KBM-7 (cell line): ENCODE measurements at regions not wholly inside any gene's neighbourhood (a gene's known extent, or its start where the extent isn't known, plus 50 kb on each side); places are given as distances from the start of the nearest gene placed in this dataset.
"Not testable (repeated sequence)": the region's sequence is repeated elsewhere in the genome, so short reads cannot be mapped to it uniquely, and the experiment has no call there.

Source experiments
- DNase-seq: peaks from one replicate; pipeline ENCODE4 v3.0.0-alpha.2; 2015
- in situ Hi-C: fragments of 300-500 bp; cut with MboI; formaldehyde crosslinking; loops from 2 replicates; pipeline ENCODE4 v1.14.3; 2020; ENCODE audit warnings: low sequenced_read_pairs, low pct_unique_long_range_greater_than_20kb, mixed read lengths

DNA sequence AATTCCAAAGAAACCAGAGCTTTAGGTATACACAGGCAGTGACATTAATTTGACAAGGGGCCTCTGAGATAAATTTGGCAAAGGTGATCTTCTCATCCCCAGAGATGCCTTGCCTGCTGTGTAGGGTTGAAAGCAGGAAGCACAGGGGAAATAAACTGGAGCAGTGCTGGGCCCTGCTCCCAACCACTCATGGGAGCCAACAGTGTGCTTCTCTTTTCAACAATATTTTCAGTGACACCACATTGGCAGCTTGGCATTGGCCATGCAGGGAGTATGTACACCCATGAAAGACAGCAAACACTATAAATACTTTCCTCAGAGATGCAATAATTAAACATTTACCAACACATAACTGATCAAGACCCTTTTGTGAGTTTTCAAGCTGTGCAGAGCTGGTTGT is 90.7 kb upstream of the F13A1 start:
- DNase-seq: no peak
- in situ Hi-C loops: no loop called here

DNA sequence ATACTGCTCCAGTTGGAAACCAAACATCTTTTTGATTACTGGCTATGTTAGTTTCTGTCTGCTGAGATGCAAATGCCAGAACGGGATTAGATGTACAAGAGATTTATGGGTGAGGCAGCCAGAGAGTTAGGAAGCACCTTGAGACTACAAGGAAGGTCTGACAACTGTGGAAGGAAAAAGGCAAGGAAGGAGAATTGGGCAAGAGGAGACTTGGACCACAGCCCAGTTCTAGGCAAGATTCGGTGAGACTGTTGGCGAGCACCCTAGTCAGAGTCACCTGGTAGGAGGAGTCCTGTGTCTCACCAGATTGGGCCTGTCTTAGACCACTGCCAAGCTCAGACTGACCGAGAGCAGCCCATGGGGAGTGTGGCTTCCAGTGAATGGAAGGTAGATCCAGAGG is 91.8 kb upstream of the F13A1 start:
- DNase-seq: no peak
- in situ Hi-C loops: no loop called here

DNA sequence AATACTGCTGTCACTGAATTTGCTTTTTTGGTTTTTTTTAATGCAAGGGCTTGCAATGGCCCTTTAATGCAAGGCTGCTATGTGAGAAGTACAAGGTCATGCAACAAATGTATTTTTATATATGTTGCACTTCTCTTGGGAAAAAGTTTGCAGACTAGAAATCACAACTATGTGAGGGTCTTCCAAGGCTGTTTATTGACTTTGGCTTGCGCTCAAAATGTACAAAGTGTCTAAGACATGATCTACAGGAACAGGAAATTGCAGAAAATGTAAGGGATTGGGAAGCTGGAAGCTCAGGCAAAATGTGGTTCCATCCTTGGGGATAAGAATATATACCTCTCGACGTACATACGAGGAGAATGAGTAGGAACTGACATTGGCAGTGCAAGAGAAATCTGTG is 92.2 kb upstream of the F13A1 start:
- in situ Hi-C loops: no loop called here

DNA sequence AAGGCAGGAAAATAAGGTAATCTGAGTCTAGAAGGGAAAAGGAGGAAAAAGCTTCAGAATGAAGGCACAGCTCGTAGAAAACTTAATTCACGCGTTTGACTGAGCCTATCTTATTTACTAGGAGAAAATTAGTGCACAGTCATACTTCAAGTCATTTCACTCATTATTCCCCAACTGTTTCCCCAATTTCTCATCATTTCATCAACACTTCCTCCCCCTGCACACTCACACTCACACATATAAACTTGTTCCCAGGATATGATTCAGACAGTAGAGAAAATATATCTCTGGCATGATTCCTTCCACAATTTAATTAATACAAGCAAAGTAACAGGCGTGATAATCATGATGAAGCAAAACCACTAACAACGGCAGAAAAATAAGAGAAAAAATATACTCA is 94.5 kb upstream of the F13A1 start:
- in situ Hi-C loops: no loop called here
- DNase-seq: no peak

More for the DNA sequence above, 92.2 kb upstream of the F13A1 start:
- no peak for DNase-seq

DNA sequence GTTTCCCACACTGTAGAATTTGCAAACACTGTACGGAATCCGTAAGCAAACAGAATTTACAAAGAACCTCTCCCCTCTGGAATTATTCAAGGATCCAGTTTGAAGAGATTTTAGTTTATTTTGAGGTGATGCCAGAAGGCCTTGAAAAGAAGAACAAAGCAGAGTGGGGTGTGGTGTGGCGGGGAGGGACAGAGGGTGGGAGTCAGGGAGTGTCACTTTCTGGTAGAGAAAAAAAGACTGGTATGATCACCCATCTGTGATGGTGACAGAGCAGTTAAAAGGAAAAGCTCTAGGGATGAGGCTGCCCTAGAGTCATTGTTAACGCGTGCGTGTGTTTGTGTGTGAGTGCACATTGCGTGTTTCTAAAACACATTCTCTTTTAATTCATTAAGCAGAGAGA is 97.0 kb upstream of the F13A1 start:
- DNase-seq: no peak
- in situ Hi-C loops: no loop called here

DNA sequence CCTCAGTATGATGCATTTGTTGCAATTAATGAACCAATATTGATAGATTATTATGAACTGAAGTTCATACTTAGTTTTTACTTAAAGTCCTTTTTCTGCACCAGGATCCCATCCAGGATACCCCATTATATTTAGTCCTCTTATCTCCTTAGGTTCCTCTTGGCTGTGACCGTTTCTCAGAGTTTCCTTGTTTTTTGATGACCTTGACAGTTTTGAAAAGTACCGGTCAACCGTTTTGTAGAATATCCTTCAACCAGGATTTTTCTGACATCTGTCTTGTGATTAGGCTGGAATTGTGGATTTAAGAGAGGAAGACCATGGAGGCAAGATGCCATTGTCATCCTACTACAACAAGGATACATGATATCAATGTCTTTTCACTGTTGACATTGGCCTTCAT is 98.0 kb upstream of the F13A1 start:
- in situ Hi-C loops: no loop called here
- no peak for DNase-seq

DNA sequence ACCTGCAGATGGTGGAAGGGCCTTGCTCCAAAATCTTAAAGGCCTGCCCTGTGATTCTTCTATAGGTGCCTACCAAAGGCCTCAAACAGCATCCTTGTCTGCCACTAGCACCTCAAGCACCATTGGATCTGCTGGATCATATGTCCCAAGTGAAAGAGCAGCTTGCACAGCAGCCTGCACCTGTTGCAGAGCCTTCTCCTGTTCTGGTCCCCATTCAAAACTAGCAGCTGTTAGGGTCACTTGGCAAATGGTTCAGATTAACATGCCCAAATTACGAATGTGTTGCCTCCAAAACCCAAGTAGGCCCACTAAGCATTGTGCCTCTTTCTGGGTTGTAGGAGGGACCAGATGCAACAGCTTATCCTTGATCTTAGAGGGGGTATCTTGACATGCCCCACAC is 99.6 kb upstream of the F13A1 start:
- DNase-seq: no peak
- in situ Hi-C loops: no loop called here

DNA sequence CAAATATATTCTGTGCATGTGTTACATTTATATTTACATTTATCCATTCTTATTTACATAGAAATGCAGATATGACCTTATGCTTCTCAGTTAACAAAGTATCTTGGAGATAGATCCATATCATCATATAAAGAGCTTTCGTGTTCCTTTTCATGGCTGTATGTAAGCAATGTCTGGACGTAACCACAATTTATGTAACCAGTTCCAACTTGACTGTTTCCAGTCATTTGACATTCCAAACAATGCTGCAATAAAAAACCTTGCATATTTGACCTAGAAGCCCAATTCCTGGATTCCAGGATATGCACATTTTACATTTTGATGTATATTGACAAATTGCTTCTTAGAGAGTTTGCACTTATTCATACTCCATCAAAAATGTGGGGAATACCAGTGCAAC is 113.7 kb upstream of the F13A1 start:
- DNase-seq: no peak
- in situ Hi-C loops: no loop called here

DNA sequence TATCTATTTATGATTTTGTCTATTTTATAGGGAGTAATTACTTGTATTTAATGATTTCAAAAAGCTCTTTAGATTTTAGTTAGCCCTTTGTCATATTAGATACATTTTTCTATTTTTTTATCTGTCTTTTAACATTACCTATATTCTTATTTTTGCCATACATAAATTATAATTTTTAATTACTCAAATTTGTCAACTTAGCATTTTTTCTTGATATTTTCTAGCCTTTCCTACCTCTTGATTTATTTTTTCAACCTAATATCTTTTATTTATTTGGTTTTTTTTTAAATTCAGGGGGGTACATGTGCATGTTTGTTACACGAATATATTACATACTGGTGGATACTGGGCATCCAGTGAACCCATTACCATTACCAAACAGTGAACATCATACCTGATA is 114.3 kb upstream of the F13A1 start:
- DNase-seq: no peak
- in situ Hi-C loops: no loop called here

DNA sequence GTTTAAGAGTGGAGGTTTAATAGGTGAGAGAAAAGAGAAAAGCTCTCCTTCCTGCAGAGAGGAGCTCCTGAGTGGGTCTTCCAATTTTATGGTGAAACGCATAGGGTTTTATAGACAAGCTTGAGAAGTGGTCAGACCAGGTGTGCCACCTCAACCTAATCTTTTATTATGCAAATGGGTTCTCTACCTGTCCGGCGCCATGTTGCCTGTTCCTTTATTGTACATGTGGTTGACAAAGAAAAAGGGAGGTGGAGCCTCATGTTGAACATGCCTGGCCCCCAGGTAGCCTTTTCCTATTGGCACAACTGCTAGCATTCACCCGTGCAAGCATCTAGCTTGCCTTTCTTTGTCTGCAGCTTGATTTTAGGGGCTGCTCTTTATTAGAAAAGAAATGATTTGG is 115.9 kb upstream of the F13A1 start:
- DNase-seq: no peak
- in situ Hi-C loops: no loop called here

DNA sequence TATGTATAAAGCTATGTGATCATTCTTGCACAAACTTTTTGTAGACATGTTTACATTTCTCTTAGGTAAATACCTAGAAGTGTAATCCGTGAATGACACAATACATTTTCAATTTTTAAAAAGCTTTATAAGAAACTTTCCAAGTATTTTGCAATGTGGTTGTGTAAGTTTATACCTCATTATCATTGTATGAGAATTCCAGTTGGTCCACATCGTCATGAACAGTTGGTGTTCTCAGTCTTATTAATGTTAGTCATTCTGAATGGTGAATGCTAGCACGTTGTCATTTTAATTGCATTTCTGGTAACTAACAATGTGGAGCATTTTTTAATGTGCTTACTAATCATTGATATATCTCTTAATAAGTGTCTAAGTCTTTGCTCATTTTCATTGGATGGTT is 116.5 kb upstream of the F13A1 start:
- in situ Hi-C loops: no loop called here

DNA sequence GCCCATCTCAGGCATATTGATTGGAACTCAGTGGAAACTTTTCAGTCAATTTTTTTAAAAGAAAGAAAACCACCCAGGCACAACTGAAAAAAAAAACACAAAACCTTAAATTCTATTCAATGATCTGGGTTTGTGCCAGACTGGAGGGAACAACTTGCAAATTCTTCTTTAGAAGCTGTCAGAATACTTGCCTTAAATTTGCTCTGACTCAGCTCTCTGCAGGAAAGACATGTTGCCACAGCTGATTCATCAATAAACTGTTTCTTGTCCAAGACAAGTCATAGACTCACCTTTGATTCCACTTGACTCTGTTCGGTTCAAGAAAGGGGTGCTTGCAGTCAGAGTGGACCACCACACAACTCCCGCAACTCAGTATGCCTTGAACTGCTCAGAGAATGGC is 117.8 kb upstream of the F13A1 start:
- DNase-seq: no peak
- in situ Hi-C loops: no loop called here

More for the DNA sequence above, 116.5 kb upstream of the F13A1 start:
- no peak for DNase-seq

DNA sequence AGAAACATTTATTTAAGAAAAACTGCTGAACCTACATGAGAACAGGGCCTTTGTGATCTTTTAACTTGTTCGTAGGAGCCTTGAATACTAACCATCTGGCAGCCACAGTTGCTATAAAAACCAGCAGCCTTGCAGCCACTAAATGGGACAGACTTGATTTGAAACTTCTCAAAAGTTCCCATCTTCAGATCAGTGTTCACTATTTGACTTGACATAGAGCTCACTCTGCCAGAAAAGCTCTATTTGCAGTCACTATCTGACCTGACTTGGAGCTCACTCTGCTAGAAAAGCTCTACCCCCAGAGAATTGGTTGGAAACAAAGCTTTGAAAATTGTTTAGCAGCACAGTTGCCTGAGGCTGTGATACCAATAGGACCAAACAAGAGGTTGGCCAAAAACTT is 119.3 kb upstream of the F13A1 start:
- no peak for DNase-seq
- in situ Hi-C loops: no loop called here

DNA sequence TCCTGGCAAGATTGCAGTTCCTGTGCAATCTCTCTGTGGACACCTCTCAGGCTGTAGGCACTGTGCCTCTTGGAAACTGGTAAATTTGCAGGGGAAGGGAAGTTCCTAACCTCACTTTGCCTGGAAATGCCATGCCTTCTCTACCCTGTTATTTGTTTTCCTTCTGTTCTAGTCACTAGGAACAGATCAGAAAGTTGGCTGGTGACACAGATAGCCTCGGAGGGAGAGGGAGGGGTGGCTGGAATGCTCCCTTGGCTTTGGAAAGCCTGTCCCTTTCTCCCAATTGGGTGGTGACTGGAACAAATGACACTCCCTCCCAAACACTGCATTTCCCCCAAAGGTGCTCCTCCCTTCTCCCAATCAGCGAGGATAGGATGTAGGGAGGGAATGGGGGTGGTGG is 131.5 kb upstream of the F13A1 start:
- DNase-seq: no peak
- in situ Hi-C loops: no loop called here

DNA sequence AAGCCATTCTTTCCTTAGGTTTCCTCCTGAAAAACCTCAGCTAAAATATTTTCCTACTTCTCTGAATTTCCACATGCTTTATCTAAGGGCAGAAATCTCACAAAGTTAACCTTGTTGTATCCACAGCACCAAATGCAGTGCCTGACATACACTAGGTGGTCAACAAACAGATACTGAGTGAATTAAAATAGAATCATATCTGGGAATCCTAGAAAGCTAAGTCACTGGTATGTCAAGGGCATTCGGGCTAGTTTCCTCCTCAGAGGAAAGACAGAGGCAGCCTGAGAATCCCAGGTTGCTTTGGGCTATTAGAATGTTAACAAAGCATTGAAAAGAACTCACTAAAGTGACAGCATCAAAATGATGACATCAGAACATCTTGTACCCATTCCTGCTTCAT is 132.7 kb upstream of the F13A1 start:
- no peak for DNase-seq
- in situ Hi-C loops: no loop called here

DNA sequence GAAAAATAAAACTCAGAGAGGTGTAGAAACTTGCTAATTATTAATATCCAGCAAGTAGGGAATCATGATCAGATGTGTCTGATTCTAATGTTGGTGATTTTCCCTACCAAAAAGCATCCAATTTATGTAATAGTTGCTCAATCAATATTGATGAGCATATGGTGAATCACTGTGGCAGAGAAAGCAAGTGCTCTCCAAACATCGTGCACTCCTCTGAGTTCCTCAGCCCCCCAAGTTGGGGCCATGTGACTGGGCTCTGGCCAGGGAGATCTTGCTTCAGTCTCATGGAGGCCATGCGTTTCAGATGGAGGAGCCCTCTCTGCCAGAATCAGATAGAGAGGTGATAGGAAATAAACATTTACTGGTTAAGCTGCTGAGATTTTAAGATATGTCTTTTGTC is 133.2 kb upstream of the LY86 start:
- in situ Hi-C loops: no loop called here
- no peak for DNase-seq

DNA sequence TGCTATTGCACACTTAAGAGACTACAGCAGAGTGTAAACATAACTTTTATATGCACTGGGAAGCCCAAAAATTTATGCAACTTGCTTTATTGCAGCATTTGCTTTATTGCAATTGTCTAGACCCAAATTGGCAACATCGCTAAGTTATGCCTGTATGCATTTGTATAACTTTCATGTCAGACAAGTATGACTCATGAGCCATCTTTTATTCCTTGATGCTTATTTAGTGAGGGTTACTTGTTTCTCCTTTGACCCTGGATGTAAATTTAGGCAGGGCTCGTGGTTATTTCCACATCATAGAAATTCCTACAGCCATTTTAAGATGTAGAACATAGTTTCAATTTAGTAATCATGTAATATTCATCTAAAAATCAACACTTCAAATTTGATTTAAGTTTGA is 130.3 kb upstream of the LY86 start:
- DNase-seq: no peak
- in situ Hi-C loops: no loop called here

DNA sequence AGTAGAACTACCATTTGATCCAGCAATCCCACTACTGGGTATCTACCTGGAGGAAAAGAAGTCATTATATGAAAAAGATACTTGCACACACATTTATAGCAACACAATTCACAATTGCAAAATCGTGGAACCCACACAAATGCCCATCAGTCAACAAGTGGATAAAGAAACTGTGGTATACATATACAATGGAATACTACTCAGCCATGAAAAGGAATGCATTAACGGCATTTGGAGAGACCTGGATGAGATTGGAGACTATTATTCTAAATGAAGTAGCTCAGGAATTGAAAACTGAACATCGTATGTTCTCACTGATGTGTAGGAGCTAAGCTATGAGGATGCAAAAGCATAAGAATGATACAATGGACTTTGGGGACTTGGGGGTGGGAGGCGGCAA is 128.6 kb upstream of the LY86 start:
- in situ Hi-C loops: not testable (repeated sequence)

DNA sequence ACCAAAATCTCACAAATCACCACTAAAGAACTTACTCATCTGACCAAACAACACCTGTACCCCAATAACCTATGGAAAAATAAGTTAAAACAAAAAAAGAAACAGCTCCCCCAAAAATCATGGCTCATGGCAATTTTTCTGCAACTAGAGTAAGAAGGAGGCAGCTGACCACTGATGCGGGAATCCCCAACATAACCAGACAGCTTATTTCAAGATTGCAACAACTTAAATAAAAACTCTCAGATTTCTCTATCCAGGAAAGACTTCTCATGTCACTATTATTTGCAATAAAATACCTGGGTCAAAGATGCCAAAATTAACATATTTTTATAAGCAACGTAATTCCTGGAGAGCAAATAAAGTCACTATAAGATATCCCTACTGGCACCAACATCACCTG is 128.1 kb upstream of the LY86 start:
- in situ Hi-C loops: no loop called here
- no peak for DNase-seq

More for the DNA sequence above, 128.6 kb upstream of the LY86 start:
- DNase-seq: not testable (repeated sequence)

DNA sequence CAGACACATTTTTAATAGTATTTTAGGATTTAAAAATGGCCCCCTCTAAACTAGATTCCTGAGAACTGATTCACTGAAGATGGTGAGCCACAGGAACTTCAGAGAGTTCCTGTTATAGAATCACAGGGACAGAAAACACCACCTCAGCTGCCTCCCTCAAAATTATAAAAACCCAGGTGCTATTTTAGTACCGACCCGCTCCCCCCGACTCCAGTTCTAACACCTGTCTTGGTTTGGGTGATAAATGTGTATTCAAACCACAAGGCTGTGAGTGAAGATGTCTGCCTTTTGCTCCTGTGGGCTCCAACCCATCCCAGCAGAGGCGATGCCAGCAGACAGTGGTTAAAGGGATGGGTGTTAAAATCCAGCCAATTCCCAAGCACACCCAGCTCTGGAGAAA is 127.4 kb upstream of the LY86 start:
- in situ Hi-C loops: no loop called here
- DNase-seq: no peak

DNA sequence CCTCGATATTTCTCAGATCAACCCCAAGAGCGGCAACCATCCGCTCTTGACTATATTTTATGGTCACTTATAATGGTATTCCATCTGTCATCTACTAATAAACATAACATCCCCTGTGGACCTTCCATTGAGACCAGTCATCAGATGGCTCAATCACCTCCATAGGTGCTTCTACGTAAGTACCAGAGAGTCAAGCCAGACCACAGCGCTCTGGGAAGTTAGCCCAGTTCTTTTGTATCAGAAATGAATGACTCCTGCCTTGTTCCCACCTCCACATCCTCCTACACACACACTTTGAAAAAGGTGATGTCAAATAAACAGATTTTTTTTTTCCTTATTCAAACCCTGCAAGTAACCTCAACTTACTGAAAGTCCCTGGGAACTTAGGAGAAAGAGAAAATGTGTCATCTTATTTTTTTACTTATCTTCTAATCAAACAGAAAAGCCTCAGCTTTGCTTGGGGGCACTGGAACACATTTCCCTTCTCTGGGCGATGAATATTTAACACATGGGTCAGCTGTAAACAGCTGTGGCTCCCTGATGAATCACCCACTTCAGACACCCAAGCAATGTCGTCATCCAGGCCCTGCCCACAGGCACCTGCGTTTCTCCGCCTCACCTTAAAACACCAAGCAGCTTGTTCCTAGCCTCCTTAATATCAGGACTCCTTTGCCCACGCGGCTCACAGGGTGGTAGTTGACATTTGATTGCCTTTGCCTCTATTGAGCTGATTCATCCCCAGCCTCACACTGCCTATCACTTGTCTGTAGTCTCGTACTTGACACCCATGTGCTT is 121.4 kb upstream of the LY86 start:
- no peak for DNase-seq
- in situ Hi-C loops: no loop called here
